K562 (cell line): ENCODE measurements at regions not wholly inside any gene's neighbourhood (a gene's known extent, or its start where the extent isn't known, plus 50 kb on each side); places are given as distances from the start of the nearest gene placed in this dataset.

Experiments used
- DPF2 ChIP-seq: fragments of 450-650 bp; IDR thresholded peaks from 2 replicates; pipeline ENCODE4 v1.6.1; 2016
- EGR1 ChIP-seq: fragments of 450-650 bp; conservative IDR thresholded peaks from 2 replicates; pipeline ENCODE4 v1.6.1; 2017; ENCODE audit warnings: mild to moderate bottlenecking
- ETV6 ChIP-seq, 3 experiments: fragments of 150-350 bp in 1 of 3; sonication (generic) in 1 of 3; formaldehyde crosslinking in 1 of 3; IDR thresholded peaks; 2 replicates each; pipeline versions ENCODE4 v1.6.1 to v1.8.0; 2014 to 2022; ENCODE audit warnings: borderline replicate concordance in 2 of 3, low read depth in 2 of 3, antibody characterized with exemption in 1 of 3, low read length in 1 of 3, mild to moderate bottlenecking in 1 of 3, missing genetic modification reagents in 1 of 3
- FOXK2 ChIP-seq, 2 experiments: fragments of 450-650 bp; IDR thresholded peaks in 1 of 2; conservative IDR thresholded peaks in 1 of 2; 2 replicates each; pipeline ENCODE4 v1.6.1; 2016; ENCODE audit warnings: low read depth in 2 of 2, mild to moderate bottlenecking in 1 of 2
- HDAC2 ChIP-seq: fragments of 450-650 bp; IDR thresholded peaks from 2 replicates; pipeline ENCODE4 v1.6.1; 2016; ENCODE audit warnings: mild to moderate bottlenecking
- SMARCE1 ChIP-seq: fragments of 450-650 bp; IDR thresholded peaks from 2 replicates; pipeline ENCODE4 v1.7.1; 2016; ENCODE audit warnings: mild to moderate bottlenecking
- TAL1 ChIP-seq: fragments of 450-650 bp; IDR thresholded peaks from 2 replicates; pipeline ENCODE4 v1.6.1; 2016; ENCODE audit warnings: mild to moderate bottlenecking
- VEZF1 ChIP-seq: fragments of 200-800 bp; sonication (Bioruptor generic); IDR thresholded peaks from 2 replicates; pipeline ENCODE4 v1.6.1; 2017; ENCODE audit warnings: missing genetic modification characterization, missing compliant biosample characterization
- ZBTB34 ChIP-seq: fragments of 250-450 bp; sonication (Bioruptor Pico); IDR thresholded peaks from 2 replicates; pipeline ENCODE4 v1.8.0; 2021; ENCODE audit warnings: mild to moderate bottlenecking, moderate library complexity
- ZBTB9 ChIP-seq: fragments of 450-650 bp; formaldehyde crosslinking; IDR thresholded peaks from 2 replicates; pipeline ENCODE4 v1.4.0; 2020; ENCODE audit warnings: mild to moderate bottlenecking, moderate library complexity
- ZNF695 ChIP-seq: fragments of 450-650 bp; formaldehyde crosslinking; IDR thresholded peaks from 2 replicates; pipeline ENCODE4 v1.4.0; 2020; ENCODE audit warnings: mild to moderate bottlenecking, moderate library complexity
- ZSCAN29 ChIP-seq: fragments of 450-650 bp; IDR thresholded peaks from 2 replicates; pipeline ENCODE4 v1.6.1; 2017
- TF ChIP-seq, protein P1 (sequence below), 2 experiments: fragments of 450-650 bp; formaldehyde crosslinking in 1 of 2; IDR thresholded peaks; 2 replicates each; pipeline versions ENCODE4 v1.4.0 to v1.6.1; 2014 to 2020; ENCODE audit warnings: mild to moderate bottlenecking in 2 of 2, borderline replicate concordance in 1 of 2, low read depth in 1 of 2
- TF ChIP-seq, protein P2 (sequence below): fragments of 250-450 bp; sonication (Bioruptor Pico); IDR thresholded peaks from 2 replicates; pipeline ENCODE4 v1.9.0; 2021; ENCODE audit warnings: mild to moderate bottlenecking

DNA sequence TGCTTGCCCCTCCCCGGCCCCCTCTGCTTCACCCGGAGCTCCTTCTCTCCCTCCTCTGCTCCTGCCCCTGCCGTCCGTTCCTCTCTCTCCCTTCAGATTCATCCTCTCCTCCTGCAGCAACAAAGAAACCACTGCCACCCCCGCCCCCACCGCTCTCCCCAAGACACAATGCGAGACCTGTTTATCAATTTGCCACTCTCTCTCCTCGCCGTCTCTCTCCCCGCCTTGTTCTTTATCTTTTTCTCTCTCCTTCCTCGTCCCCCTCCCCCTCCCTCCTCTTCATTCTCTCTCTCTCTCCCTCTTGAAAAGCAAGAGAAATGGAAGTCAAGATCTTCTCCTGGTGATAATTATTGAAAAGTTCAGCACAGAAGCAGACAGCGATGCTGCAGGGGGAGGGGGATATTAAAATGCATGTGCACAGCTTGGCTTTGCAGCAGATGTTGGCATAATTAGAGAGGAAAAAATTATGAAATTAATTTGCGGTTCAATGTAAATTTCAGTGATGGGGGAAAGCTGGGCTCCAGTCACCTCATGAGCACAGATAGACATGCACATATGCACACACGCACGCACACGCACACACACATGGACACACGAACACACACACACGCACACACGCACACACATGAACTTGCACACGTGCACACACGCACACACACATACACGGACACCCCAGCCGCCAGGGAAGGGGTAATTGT is 58.1 kb upstream of the CBFA2T3 start (continued):
- TF ChIP-seq, protein P1, sequence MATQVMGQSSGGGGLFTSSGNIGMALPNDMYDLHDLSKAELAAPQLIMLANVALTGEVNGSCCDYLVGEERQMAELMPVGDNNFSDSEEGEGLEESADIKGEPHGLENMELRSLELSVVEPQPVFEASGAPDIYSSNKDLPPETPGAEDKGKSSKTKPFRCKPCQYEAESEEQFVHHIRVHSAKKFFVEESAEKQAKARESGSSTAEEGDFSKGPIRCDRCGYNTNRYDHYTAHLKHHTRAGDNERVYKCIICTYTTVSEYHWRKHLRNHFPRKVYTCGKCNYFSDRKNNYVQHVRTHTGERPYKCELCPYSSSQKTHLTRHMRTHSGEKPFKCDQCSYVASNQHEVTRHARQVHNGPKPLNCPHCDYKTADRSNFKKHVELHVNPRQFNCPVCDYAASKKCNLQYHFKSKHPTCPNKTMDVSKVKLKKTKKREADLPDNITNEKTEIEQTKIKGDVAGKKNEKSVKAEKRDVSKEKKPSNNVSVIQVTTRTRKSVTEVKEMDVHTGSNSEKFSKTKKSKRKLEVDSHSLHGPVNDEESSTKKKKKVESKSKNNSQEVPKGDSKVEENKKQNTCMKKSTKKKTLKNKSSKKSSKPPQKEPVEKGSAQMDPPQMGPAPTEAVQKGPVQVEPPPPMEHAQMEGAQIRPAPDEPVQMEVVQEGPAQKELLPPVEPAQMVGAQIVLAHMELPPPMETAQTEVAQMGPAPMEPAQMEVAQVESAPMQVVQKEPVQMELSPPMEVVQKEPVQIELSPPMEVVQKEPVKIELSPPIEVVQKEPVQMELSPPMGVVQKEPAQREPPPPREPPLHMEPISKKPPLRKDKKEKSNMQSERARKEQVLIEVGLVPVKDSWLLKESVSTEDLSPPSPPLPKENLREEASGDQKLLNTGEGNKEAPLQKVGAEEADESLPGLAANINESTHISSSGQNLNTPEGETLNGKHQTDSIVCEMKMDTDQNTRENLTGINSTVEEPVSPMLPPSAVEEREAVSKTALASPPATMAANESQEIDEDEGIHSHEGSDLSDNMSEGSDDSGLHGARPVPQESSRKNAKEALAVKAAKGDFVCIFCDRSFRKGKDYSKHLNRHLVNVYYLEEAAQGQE (IDR thresholded peaks at IDR 0.05; ENCODE audit: borderline replicate concordance) = peak; percentile 26; the same call in 1 of the 2 replicates
- TF ChIP-seq, protein P1 (CRISPR knock-in tag; IDR thresholded peaks at IDR 0.05; ENCODE audit: low read depth) = no peak
- TF ChIP-seq VEZF1 (peak; percentile 62), EGR1 (peak; percentile 18; the same call in 1 of the 2 replicates), DPF2 (peak; percentile 65; the same call in 1 of the 2 replicates), TAL1 (peak; percentile 17; the same call in 1 of the 2 replicates), HDAC2 (0 out of 2 replicates have a peak, but pooled peaks have one; percentile 31), ZBTB34 (CRISPR knock-in tag) (no peak), SMARCE1 (peak; percentile 38; the same call in 1 of the 2 replicates), ETV6 (IDR thresholded peaks at IDR 0.05; ENCODE audit: borderline replicate concordance in 1 of 2, low read depth in 2 of 2, low read length in 1 of 2) (no peak), ETV6 (CRISPR knock-in tag; IDR thresholded peaks at IDR 0.05; ENCODE audit: borderline replicate concordance) (no peak), ZBTB9 (CRISPR knock-in tag) (no peak), ZSCAN29 (no peak), ZNF695 (CRISPR knock-in tag) (no peak), FOXK2 (conservative IDR thresholded peaks at IDR 0.05 in 1 of 2, IDR thresholded peaks at IDR 0.05 in 1 of 2; ENCODE audit: low read depth in 2 of 2) (peak; percentile 38 to 67; a peak in 1 of 4 replicates)
- TF ChIP-seq, protein P2, sequence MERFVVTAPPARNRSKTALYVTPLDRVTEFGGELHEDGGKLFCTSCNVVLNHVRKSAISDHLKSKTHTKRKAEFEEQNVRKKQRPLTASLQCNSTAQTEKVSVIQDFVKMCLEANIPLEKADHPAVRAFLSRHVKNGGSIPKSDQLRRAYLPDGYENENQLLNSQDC (CRISPR knock-in tag) = no peak
- TF ChIP-seq, all 486 proteins: peak for 24
